ENCODE measurements at regions not wholly inside any gene's neighbourhood (a gene's known extent, or its start where the extent isn't known, plus 50 kb on each side); places are given as distances from the start of the nearest gene placed in this dataset.

DNA sequence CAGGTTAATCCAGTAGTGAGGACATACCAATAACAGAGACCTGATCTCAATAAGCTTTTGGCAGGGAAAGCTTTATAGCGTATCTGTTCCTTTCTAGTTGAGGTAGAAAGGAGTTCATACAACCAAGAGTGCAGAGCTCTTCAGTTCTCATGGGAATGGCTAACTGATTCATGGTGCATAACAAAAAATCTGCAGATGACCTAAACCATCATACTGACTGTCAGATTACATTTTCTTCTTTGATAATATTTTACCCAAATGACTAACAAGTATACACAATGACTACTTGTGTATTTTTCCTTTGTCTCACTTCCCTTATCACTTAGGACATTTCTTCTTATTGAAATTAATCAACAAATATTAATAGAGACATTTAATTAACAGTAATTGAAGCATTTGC lies 140.0 kb upstream of the SERTAD2 start:
- TF ChIP-seq, protein P1, sequence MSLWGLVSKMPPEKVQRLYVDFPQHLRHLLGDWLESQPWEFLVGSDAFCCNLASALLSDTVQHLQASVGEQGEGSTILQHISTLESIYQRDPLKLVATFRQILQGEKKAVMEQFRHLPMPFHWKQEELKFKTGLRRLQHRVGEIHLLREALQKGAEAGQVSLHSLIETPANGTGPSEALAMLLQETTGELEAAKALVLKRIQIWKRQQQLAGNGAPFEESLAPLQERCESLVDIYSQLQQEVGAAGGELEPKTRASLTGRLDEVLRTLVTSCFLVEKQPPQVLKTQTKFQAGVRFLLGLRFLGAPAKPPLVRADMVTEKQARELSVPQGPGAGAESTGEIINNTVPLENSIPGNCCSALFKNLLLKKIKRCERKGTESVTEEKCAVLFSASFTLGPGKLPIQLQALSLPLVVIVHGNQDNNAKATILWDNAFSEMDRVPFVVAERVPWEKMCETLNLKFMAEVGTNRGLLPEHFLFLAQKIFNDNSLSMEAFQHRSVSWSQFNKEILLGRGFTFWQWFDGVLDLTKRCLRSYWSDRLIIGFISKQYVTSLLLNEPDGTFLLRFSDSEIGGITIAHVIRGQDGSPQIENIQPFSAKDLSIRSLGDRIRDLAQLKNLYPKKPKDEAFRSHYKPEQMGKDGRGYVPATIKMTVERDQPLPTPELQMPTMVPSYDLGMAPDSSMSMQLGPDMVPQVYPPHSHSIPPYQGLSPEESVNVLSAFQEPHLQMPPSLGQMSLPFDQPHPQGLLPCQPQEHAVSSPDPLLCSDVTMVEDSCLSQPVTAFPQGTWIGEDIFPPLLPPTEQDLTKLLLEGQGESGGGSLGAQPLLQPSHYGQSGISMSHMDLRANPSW (CRISPR knock-in tag; IDR thresholded peaks at IDR 0.05; ENCODE audit: borderline replicate concordance) = no peak
- TF ChIP-seq ZNF460 (CRISPR knock-in tag; IDR thresholded peaks at IDR 0.05; ENCODE audit: borderline replicate concordance) (no peak), ZNF333 (CRISPR knock-in tag; IDR thresholded peaks at IDR 0.05; ENCODE audit: borderline replicate concordance) (no peak), ZNF124 (CRISPR knock-in tag; IDR thresholded peaks at IDR 0.05) (no peak), ZNF678 (CRISPR knock-in tag; IDR thresholded peaks at IDR 0.05) (no peak), KDM3A (CRISPR knock-in tag; IDR thresholded peaks at IDR 0.05; ENCODE audit: low read depth) (no peak), LCORL (IDR thresholded peaks at IDR 0.05) (no peak), LCORL (CRISPR knock-in tag; IDR thresholded peaks at IDR 0.05) (no peak), ZSCAN30 (CRISPR knock-in tag; IDR thresholded peaks at IDR 0.05) (no peak), ZSCAN21 (CRISPR knock-in tag; IDR thresholded peaks at IDR 0.05; ENCODE audit: borderline replicate concordance) (no peak), JDP2 (CRISPR knock-in tag; IDR thresholded peaks at IDR 0.05; ENCODE audit: borderline replicate concordance) (no peak), U2AF1 (optimal IDR thresholded peaks at IDR 0.05; ENCODE audit: low read depth, low read length) (no peak), KDM2A (CRISPR knock-in tag; IDR thresholded peaks at IDR 0.05; ENCODE audit: borderline replicate concordance, low read depth) (no peak), NR1H2 (CRISPR knock-in tag; IDR thresholded peaks at IDR 0.05; ENCODE audit: borderline replicate concordance, low read depth) (no peak), GPN1 (CRISPR knock-in tag; IDR thresholded peaks at IDR 0.05; ENCODE audit: borderline replicate concordance) (no peak), SNAI1 (CRISPR knock-in tag; IDR thresholded peaks at IDR 0.05; ENCODE audit: borderline replicate concordance) (no peak)
- TF ChIP-seq, protein P2, sequence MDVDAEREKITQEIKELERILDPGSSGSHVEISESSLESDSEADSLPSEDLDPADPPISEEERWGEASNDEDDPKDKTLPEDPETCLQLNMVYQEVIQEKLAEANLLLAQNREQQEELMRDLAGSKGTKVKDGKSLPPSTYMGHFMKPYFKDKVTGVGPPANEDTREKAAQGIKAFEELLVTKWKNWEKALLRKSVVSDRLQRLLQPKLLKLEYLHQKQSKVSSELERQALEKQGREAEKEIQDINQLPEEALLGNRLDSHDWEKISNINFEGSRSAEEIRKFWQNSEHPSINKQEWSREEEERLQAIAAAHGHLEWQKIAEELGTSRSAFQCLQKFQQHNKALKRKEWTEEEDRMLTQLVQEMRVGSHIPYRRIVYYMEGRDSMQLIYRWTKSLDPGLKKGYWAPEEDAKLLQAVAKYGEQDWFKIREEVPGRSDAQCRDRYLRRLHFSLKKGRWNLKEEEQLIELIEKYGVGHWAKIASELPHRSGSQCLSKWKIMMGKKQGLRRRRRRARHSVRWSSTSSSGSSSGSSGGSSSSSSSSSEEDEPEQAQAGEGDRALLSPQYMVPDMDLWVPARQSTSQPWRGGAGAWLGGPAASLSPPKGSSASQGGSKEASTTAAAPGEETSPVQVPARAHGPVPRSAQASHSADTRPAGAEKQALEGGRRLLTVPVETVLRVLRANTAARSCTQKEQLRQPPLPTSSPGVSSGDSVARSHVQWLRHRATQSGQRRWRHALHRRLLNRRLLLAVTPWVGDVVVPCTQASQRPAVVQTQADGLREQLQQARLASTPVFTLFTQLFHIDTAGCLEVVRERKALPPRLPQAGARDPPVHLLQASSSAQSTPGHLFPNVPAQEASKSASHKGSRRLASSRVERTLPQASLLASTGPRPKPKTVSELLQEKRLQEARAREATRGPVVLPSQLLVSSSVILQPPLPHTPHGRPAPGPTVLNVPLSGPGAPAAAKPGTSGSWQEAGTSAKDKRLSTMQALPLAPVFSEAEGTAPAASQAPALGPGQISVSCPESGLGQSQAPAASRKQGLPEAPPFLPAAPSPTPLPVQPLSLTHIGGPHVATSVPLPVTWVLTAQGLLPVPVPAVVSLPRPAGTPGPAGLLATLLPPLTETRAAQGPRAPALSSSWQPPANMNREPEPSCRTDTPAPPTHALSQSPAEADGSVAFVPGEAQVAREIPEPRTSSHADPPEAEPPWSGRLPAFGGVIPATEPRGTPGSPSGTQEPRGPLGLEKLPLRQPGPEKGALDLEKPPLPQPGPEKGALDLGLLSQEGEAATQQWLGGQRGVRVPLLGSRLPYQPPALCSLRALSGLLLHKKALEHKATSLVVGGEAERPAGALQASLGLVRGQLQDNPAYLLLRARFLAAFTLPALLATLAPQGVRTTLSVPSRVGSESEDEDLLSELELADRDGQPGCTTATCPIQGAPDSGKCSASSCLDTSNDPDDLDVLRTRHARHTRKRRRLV (CRISPR knock-in tag; IDR thresholded peaks at IDR 0.05) = no peak
- intact Hi-C loops (cut with micrococcal nuclease; ENCODE audit: unreplicated experiment) = no loop called here
- ATAC-seq (no peak), FAIRE-seq (no peak), DNase-seq (ENCODE audit: low spot score) (no peak)
- H3K27me3 ChIP-seq (ENCODE audit: control insufficient read depth in 1 of 2, insufficient read depth in 2 of 2, low read length in 2 of 2) = peaks cover 0 to 31% of the 10 kb centered on the region in 2 experiments; a peak in 3 of 5 replicates
- no peaks in the 10 kb centered on the region for H3K79me2 ChIP-seq (ENCODE audit: insufficient read depth, low read length)
- no peaks in the 10 kb centered on the region for H4K20me1 ChIP-seq (ENCODE audit: insufficient read depth, low read length)
- 75% methylated on average over 1 of the region's 1 CpG for WGBS (ENCODE audit: low lambda C conversion rate)
- no peak overlapping the region for H3K4me2 ChIP-seq (ENCODE audit: low read depth, low read length)
- peaks cover 23% of the 10 kb centered on the region for H3K4me1 ChIP-seq (ENCODE audit: insufficient read depth, low read length)
- ChIA-PET POLR2A (interaction anchor here (1.0 kb wide), 1 partner anchor 9 kb away, joined by 5 read pairs; no protein-coding TSS in a partner anchor), CTCF (ENCODE audit: low intra/inter-chr PET ratio, low total read pairs) (no interaction called here)
- in situ Hi-C loops (cut with HindIII; ENCODE audit: extremely low pct_ligation_motif_present, low pct_unique_long_range_greater_than_20kb) = no loop called here
- BruUV-seq (replicated peaks) = no TSS peak
- no peak overlapping the region for H3K9ac ChIP-seq (ENCODE audit: insufficient read depth, low read depth, low read length)
- no peak overlapping the region for H2AFZ ChIP-seq (ENCODE audit: low read length)
- no peak overlapping the region for H3K4me3 ChIP-seq (replicated peaks in 1 of 3; ENCODE audit: insufficient read depth in 1 of 3, low read depth in 2 of 3, low read length in 3 of 3)
- no peaks in the 10 kb centered on the region for H3K36me3 ChIP-seq (replicated peaks in 1 of 2; ENCODE audit: control insufficient read depth in 1 of 2, insufficient read depth in 2 of 2, low read length in 2 of 2)
- H3K27ac ChIP-seq (ENCODE audit: extremely low read length, insufficient read depth, low read length) = no peak overlapping the region
- H3K9me3 ChIP-seq (ENCODE audit: low read length) = no peaks in the 10 kb centered on the region

All from HepG2 (cell line).